Endothelial cell of umbilical vein (primary cell): ENCODE measurements at regions not wholly inside any gene's neighbourhood (a gene's known extent, or its start where the extent isn't known, plus 50 kb on each side); places are given as distances from the start of the nearest gene placed in this dataset.

Experiments
- BruUV-seq: library from RNA; stranded (reverse); fragments of 400-500 nt; replicated peaks from 2 replicates; lab custom pipeline; 2021; lab: Mats Ljungman, UMichigan
- CTCF ChIA-PET: fragments of 300-600, 350-600 bp; sonication (Branson Sonifier 250); formaldehyde crosslinking; loops from one replicate; lab custom pipeline; 2021; ENCODE audit warnings: antibody characterized with exemption, inconsistent platforms; lab: Charles Lee
- POLR2A ChIA-PET: fragments of 300-600, 350-600 bp; sonication (Branson Sonifier 250); formaldehyde crosslinking; loops from one replicate; lab custom pipeline; 2021; ENCODE audit warnings: antibody characterized with exemption, inconsistent platforms; lab: Charles Lee
- DNase-seq: peaks from one replicate; pipeline ENCODE4 v3.0.0-alpha.2; 2011; ENCODE audit warnings: low read depth, low spot score
- FAIRE-seq: peaks from 2 replicates; lab custom pipeline; 2011; peaks lifted over from hg19 to GRCh38; lab: Jason Lieb, UNC
- H2AFZ ChIP-seq: 2 replicates; pipeline ENCODE4 v1.6.0; 2012; ENCODE audit warnings: low read depth, low read length, control low read depth, inconsistent platforms
- H3K27ac ChIP-seq: 2 replicates; pipeline ENCODE4 v1.5.1; 2011; ENCODE audit warnings: low read depth, mild to moderate bottlenecking, control low read depth, low read length, moderate library complexity; ENCODE audit not compliant: insufficient read depth
- H3K27me3 ChIP-seq, 2 experiments: 2 replicates each; pipeline versions ENCODE4 v1.6.0 to v1.6.1; 2011; ENCODE audit warnings: low read length in 2 of 2, mixed read lengths in 1 of 2; ENCODE audit not compliant: control insufficient read depth in 2 of 2, insufficient read depth in 2 of 2
- H3K36me3 ChIP-seq, 2 experiments: 2 replicates in 1 of 2; 3 replicates in 1 of 2; pipeline ENCODE4 v1.5.1; 2011; ENCODE audit warnings: low read length in 2 of 2, mild to moderate bottlenecking in 1 of 2, moderate library complexity in 1 of 2; ENCODE audit not compliant: control insufficient read depth in 2 of 2, insufficient read depth in 2 of 2; ENCODE audit errors: extremely low read depth in 1 of 2
- H3K4me1 ChIP-seq: 3 replicates; pipeline ENCODE4 v1.5.1; 2011; ENCODE audit warnings: mild to moderate bottlenecking, low read length; ENCODE audit not compliant: control insufficient read depth, insufficient read depth; ENCODE audit errors: extremely low read depth
- H3K4me2 ChIP-seq: 2 replicates; pipeline ENCODE4 v1.6.1; 2011; ENCODE audit warnings: low read length, control low read depth, mixed read lengths; ENCODE audit not compliant: insufficient read depth
- H3K4me3 ChIP-seq, 3 experiments: fragments of 200-600 bp in 1 of 3; sonication (generic), shearing (Covaris generic) in 1 of 3; replicated peaks in 1 of 3; 2 replicates each; pipeline ENCODE4 v1.5.1; 2011 to 2016; ENCODE audit warnings: control low read depth in 3 of 3, low read length in 3 of 3, mild to moderate bottlenecking in 2 of 3, inconsistent platforms in 1 of 3, low read depth in 1 of 3, moderate library complexity in 1 of 3; ENCODE audit not compliant: insufficient read depth in 1 of 3
- H3K79me2 ChIP-seq: 2 replicates; pipeline ENCODE4 v1.6.0; 2012; ENCODE audit warnings: low read length, inconsistent platforms; ENCODE audit not compliant: control insufficient read depth, insufficient read depth
- H3K9ac ChIP-seq: replicated peaks from 2 replicates; pipeline ENCODE3; 2011; ENCODE audit warnings: low read length, control low read depth; ENCODE audit not compliant: insufficient read depth; ENCODE audit errors: extremely low read depth
- H3K9me1 ChIP-seq: replicated peaks from 3 replicates; pipeline ENCODE4 v1.6.0; 2011; ENCODE audit warnings: mild to moderate bottlenecking, low read length; ENCODE audit not compliant: control insufficient read depth, insufficient read depth; ENCODE audit errors: extremely low read depth
- H3K9me3 ChIP-seq: replicated peaks from 2 replicates; pipeline ENCODE4 v1.5.1; 2012; ENCODE audit warnings: low read length, inconsistent platforms; ENCODE audit not compliant: control insufficient read depth, insufficient read depth
- H4K20me1 ChIP-seq: replicated peaks from 2 replicates; pipeline ENCODE3; 2011; ENCODE audit warnings: mild to moderate bottlenecking, low read length; ENCODE audit not compliant: control insufficient read depth, insufficient read depth; ENCODE audit errors: extremely low read depth
- EZH2 ChIP-seq: IDR thresholded peaks from 2 replicates; pipeline ENCODE4 v1.6.1; 2012; ENCODE audit warnings: borderline replicate concordance, low read depth, mild to moderate bottlenecking, moderate library complexity, low read length, inconsistent platforms; ENCODE audit not compliant: severe bottlenecking
- FOS ChIP-seq: IDR thresholded peaks from 2 replicates; pipeline ENCODE4 v1.6.1; 2011; ENCODE audit warnings: mild to moderate bottlenecking, low read length, moderate library complexity, borderline replicate concordance; ENCODE audit not compliant: insufficient read depth
- JUN ChIP-seq: IDR thresholded peaks from 2 replicates; pipeline ENCODE4 v1.6.1; 2011; ENCODE audit warnings: borderline replicate concordance, low read depth; ENCODE audit not compliant: insufficient read length, insufficient read depth
- POLR2A ChIP-seq: IDR thresholded peaks from 2 replicates; pipeline ENCODE4 v1.6.1; 2012; ENCODE audit warnings: low read depth, mild to moderate bottlenecking, control low read depth, low read length
- POLR2AphosphoS5 ChIP-seq: IDR thresholded peaks from 2 replicates; pipeline ENCODE4 v1.6.1; 2012; ENCODE audit warnings: low read depth, mild to moderate bottlenecking, control low read depth, low read length, moderate library complexity; ENCODE audit not compliant: insufficient read depth
- dilution Hi-C: fragments of 300-500 bp; cut with MboI; formaldehyde crosslinking; loops from one replicate; pipeline ENCODE4 v1.15.0; 2019; ENCODE audit warnings: low sequenced_read_pairs; ENCODE audit not compliant: extremely low pct_ligation_motif_present
- intact Hi-C: fragments of 100-400 bp; cut with micrococcal nuclease; formaldehyde crosslinking; loops from one replicate; pipeline ENCODE4 v1.10.0; 2022
- TF ChIP-seq, protein P1 (sequence below): IDR thresholded peaks from 2 replicates; pipeline ENCODE4 v1.6.1; 2011; ENCODE audit not compliant: insufficient read depth, insufficient read length
- TF ChIP-seq, protein P2 (sequence below), 2 donors: IDR thresholded peaks; 1 replicate in 1 of 2; 2 replicates in 1 of 2; pipeline ENCODE4 v1.5.1; 2011; ENCODE audit warnings: low read length in 2 of 2, mild to moderate bottlenecking in 2 of 2, moderate library complexity in 2 of 2, control low read depth in 1 of 2, inconsistent platforms in 1 of 2, low read depth in 1 of 2; ENCODE audit not compliant: insufficient read depth in 1 of 2; ENCODE audit errors: extremely low read depth in 1 of 2

DNA sequence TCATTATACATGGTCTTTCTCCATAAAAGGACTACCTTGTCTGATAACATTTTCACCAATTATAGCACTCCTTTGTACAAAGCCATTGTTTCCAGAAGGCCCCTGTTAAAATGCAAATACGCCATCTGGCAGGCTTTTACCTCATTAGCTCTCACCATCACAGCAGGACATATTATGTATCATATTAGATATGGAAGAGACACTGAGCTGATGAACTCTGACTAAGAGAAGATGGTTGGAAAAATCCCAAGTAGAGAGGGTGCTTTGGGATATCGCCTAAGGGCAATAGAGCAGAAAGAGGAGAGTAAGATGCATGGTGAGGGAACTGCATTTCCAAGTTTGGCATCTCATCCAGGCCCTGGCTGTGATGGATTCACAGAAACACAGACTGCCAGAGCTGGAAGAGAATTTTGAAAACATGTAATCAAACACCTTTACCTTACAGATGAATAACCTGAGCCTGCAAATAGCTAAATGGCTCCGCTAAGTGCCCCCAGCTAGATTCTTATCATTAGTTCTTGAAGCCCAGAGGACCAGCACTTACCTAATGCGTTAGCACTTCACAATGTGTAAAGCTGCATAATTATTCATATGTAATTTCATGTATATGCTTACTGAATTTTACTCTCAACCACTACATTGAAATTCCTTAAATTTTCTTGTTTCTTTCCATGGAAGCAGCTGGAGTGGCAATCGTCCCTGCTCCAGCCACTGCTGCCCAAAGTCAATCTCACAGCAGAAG lies 393.6 kb upstream of the IZUMO3 start:
- Histone ChIP-seq H3K4me3 (no peak overlapping the region), H3K27ac (no peak overlapping the region), H3K9me1 (no peaks in the 10 kb centered on the region), H3K4me2 (no peak overlapping the region), H3K4me1 (no peaks in the 10 kb centered on the region), H3K27me3 (no peaks in the 10 kb centered on the region), H3K9me3 (peaks cover under 1% of the 10 kb centered on the region), H3K9ac (no peak overlapping the region), H4K20me1 (no peaks in the 10 kb centered on the region), H3K79me2 (no peaks in the 10 kb centered on the region), H2AFZ (no peak overlapping the region), H3K36me3 (no peaks in the 10 kb centered on the region)
- BruUV-seq: no TSS peak
- FAIRE-seq (no peak), DNase-seq (no peak)
- ChIA-PET CTCF (no interaction called here), POLR2A (no interaction called here)
- intact Hi-C loops: no loop called here
- TF ChIP-seq EZH2 (no peak), FOS (no peak), POLR2A (no peak)
- TF ChIP-seq, protein P1, sequence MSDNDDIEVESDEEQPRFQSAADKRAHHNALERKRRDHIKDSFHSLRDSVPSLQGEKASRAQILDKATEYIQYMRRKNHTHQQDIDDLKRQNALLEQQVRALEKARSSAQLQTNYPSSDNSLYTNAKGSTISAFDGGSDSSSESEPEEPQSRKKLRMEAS: no peak
- TF ChIP-seq, protein P2, sequence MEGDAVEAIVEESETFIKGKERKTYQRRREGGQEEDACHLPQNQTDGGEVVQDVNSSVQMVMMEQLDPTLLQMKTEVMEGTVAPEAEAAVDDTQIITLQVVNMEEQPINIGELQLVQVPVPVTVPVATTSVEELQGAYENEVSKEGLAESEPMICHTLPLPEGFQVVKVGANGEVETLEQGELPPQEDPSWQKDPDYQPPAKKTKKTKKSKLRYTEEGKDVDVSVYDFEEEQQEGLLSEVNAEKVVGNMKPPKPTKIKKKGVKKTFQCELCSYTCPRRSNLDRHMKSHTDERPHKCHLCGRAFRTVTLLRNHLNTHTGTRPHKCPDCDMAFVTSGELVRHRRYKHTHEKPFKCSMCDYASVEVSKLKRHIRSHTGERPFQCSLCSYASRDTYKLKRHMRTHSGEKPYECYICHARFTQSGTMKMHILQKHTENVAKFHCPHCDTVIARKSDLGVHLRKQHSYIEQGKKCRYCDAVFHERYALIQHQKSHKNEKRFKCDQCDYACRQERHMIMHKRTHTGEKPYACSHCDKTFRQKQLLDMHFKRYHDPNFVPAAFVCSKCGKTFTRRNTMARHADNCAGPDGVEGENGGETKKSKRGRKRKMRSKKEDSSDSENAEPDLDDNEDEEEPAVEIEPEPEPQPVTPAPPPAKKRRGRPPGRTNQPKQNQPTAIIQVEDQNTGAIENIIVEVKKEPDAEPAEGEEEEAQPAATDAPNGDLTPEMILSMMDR (IDR thresholded peaks at IDR 0.05; ENCODE audit: extremely low read depth in 1 of 2, insufficient read depth in 1 of 2, low read depth in 1 of 2, low read length in 2 of 2): no peak
- dilution Hi-C loops: no loop called here

DNA sequence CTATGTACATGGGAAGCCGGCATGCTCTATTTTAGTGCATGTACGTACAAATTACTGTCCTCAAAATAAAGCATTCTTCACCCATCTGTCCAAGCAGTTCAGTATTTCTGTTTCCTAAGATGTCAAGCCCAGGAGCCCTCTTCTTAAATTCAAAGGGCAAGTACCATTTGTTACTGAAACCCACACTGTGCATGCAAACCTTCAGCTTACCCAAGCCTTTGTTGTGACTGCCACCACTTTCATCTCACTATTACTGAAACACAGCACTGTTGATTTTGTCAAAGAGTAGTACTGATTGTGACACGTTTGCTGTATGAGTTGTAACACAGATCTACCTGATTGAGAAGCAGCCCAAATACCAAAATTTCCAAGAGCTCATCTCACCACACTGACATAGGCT lies 390.4 kb upstream of the IZUMO3 start:
- no peaks in the 10 kb centered on the region for H3K9me1 ChIP-seq
- H3K9me3 ChIP-seq: peaks cover 2% of the 10 kb centered on the region
- H3K27me3 ChIP-seq: no peaks in the 10 kb centered on the region
- H3K27ac ChIP-seq: no peak overlapping the region
- no peak overlapping the region for H2AFZ ChIP-seq
- no peaks in the 10 kb centered on the region for H3K4me1 ChIP-seq
- H3K9ac ChIP-seq: no peak overlapping the region
- ChIA-PET POLR2A (no interaction called here), CTCF (no interaction called here)
- dilution Hi-C loops (no loop called here), intact Hi-C loops (no loop called here)
- FAIRE-seq: no peak
- BruUV-seq: no TSS peak
- no peaks in the 10 kb centered on the region for H3K36me3 ChIP-seq
- DNase-seq: no peak
- no peak overlapping the region for H3K4me3 ChIP-seq
- no peaks in the 10 kb centered on the region for H4K20me1 ChIP-seq
- TF ChIP-seq POLR2A: no peak
- TF ChIP-seq, protein P2 (IDR thresholded peaks at IDR 0.05; ENCODE audit: extremely low read depth in 1 of 2, insufficient read depth in 1 of 2, low read depth in 1 of 2, low read length in 2 of 2): no peak
- TF ChIP-seq JUN: no peak
- TF ChIP-seq, protein P1: no peak
- TF ChIP-seq POLR2AphosphoS5: no peak
- TF ChIP-seq EZH2: no peak
- no peak for TF ChIP-seq FOS
- H3K4me2 ChIP-seq: no peak overlapping the region
- no peaks in the 10 kb centered on the region for H3K79me2 ChIP-seq
